ENCODE measurements at regions not wholly inside any gene's neighbourhood (a gene's known extent, or its start where the extent isn't known, plus 50 kb on each side); places are given as distances from the start of the nearest gene placed in this dataset.

- no peak overlapping the region for H2BK15ac ChIP-seq (ENCODE audit: low read depth, poor library complexity, severe bottlenecking)
- no peaks in the 10 kb centered on the region for H3K79me1 ChIP-seq (replicated peaks; ENCODE audit: low read length, poor library complexity, severe bottlenecking)
- H2BK5ac ChIP-seq (ENCODE audit: low read depth, low read length, poor library complexity, severe bottlenecking), result no peak overlapping the region
- no peak overlapping the region for H4K91ac ChIP-seq (ENCODE audit: low read length)
- no peak overlapping the region for H3K27ac ChIP-seq (ENCODE audit: low read length, poor library complexity, severe bottlenecking)
- H2BK120ac ChIP-seq (ENCODE audit: low read depth, low read length), result no peak overlapping the region
- no peak overlapping the region for H3K14ac ChIP-seq (ENCODE audit: low read length in 2 of 2)
- no peaks in the 10 kb centered on the region for H3K4me1 ChIP-seq (ENCODE audit: control insufficient read depth, insufficient read depth, low read depth, low read length)
- no peak overlapping the region for H3K4me2 ChIP-seq (ENCODE audit: low read length, poor library complexity, severe bottlenecking)
- no peak overlapping the region for H2AFZ ChIP-seq (ENCODE audit: low read depth, low read length)
- H3K23ac ChIP-seq (ENCODE audit: low read length in 2 of 2), result no peak overlapping the region
- no peak overlapping the region for H3K9ac ChIP-seq (ENCODE audit: low read length)
- H4K8ac ChIP-seq (ENCODE audit: low read length), result no peak overlapping the region
- no peak overlapping the region for H2AK5ac ChIP-seq (ENCODE audit: low read length, severe bottlenecking)
- H3K9me3 ChIP-seq (ENCODE audit: control insufficient read depth, low read length), result peaks cover 3% of the 10 kb centered on the region
- no peak overlapping the region for H3K18ac ChIP-seq (ENCODE audit: low read depth in 1 of 2, low read length in 2 of 2)
- WGBS, result 86% methylated on average over 1 of the region's 2 CpGs
- no peak overlapping the region for H3K4me3 ChIP-seq (ENCODE audit: insufficient read depth in 1 of 2, low read depth in 1 of 2, low read length in 2 of 2)
- no peak overlapping the region for H3K4ac ChIP-seq (ENCODE audit: low read depth in 1 of 2, low read length in 2 of 2)
- no peak for DNase-seq
- no peak overlapping the region for H2BK12ac ChIP-seq (ENCODE audit: low read length in 2 of 2)
- no peaks in the 10 kb centered on the region for H3K27me3 ChIP-seq (ENCODE audit: control insufficient read depth in 1 of 2, insufficient read depth in 1 of 2, low read length in 2 of 2)
- no peaks in the 10 kb centered on the region for H3K36me3 ChIP-seq (ENCODE audit: control insufficient read depth in 1 of 2, insufficient read depth in 2 of 2, low read depth in 1 of 2, low read length in 2 of 2)
Observed at GRCh38 chr6:159512104-159512503, 180.9 kb downstream of the SOD2 start.

- H3K27ac ChIP-seq (ENCODE audit: low read length, poor library complexity, severe bottlenecking), result no peak overlapping the region
- 71% methylated on average over 7 of the region's 8 CpGs for WGBS
- no peak overlapping the region for H3K9ac ChIP-seq (ENCODE audit: low read length)
- H3K79me1 ChIP-seq (replicated peaks; ENCODE audit: low read length, poor library complexity, severe bottlenecking), result no peaks in the 10 kb centered on the region
- H3K4me1 ChIP-seq (ENCODE audit: control insufficient read depth, insufficient read depth, low read depth, low read length), result no peaks in the 10 kb centered on the region
- H3K4me3 ChIP-seq (ENCODE audit: insufficient read depth in 1 of 2, low read depth in 1 of 2, low read length in 2 of 2), result no peak overlapping the region
- H3K9me3 ChIP-seq (ENCODE audit: control insufficient read depth, low read length), result no peaks in the 10 kb centered on the region
- H4K91ac ChIP-seq (ENCODE audit: low read length), result no peak overlapping the region
- H3K18ac ChIP-seq (ENCODE audit: low read depth in 1 of 2, low read length in 2 of 2), result no peak overlapping the region
- H4K8ac ChIP-seq (ENCODE audit: low read length), result no peak overlapping the region
- H3K14ac ChIP-seq (ENCODE audit: low read length in 2 of 2), result no peak overlapping the region
- no peak overlapping the region for H3K4me2 ChIP-seq (ENCODE audit: low read length, poor library complexity, severe bottlenecking)
- H2BK120ac ChIP-seq (ENCODE audit: low read depth, low read length), result no peak overlapping the region
- H2AFZ ChIP-seq (ENCODE audit: low read depth, low read length), result no peak overlapping the region
- no peak overlapping the region for H2BK5ac ChIP-seq (ENCODE audit: low read depth, low read length, poor library complexity, severe bottlenecking)
- H3K27me3 ChIP-seq (ENCODE audit: control insufficient read depth in 1 of 2, insufficient read depth in 1 of 2, low read length in 2 of 2), result no peaks in the 10 kb centered on the region
- no peak overlapping the region for H2BK15ac ChIP-seq (ENCODE audit: low read depth, poor library complexity, severe bottlenecking)
- H2BK12ac ChIP-seq (ENCODE audit: low read length in 2 of 2), result no peak overlapping the region
- no peaks in the 10 kb centered on the region for H3K36me3 ChIP-seq (ENCODE audit: control insufficient read depth in 1 of 2, insufficient read depth in 2 of 2, low read depth in 1 of 2, low read length in 2 of 2)
- DNase-seq, result no peak
- no peak overlapping the region for H3K4ac ChIP-seq (ENCODE audit: low read depth in 1 of 2, low read length in 2 of 2)
- no peak overlapping the region for H3K23ac ChIP-seq (ENCODE audit: low read length in 2 of 2)
- no peak overlapping the region for H2AK5ac ChIP-seq (ENCODE audit: low read length, severe bottlenecking)
Observed at GRCh38 chr6:159510141-159510540, 182.9 kb downstream of the SOD2 start.

GRCh38 chr6:159508931-159509330 lies 184.1 kb downstream of the SOD2 start:
- no peak overlapping the region for H4K8ac ChIP-seq (ENCODE audit: low read length)
- no peaks in the 10 kb centered on the region for H3K4me1 ChIP-seq (ENCODE audit: control insufficient read depth, insufficient read depth, low read depth, low read length)
- H3K4me3 ChIP-seq (ENCODE audit: insufficient read depth in 1 of 2, low read depth in 1 of 2, low read length in 2 of 2), result no peak overlapping the region
- H3K4me2 ChIP-seq (ENCODE audit: low read length, poor library complexity, severe bottlenecking), result no peak overlapping the region
- H3K23ac ChIP-seq (ENCODE audit: low read length in 2 of 2), result no peak overlapping the region
- 70% methylated on average over 2 of the region's 2 CpGs for WGBS
- no peak overlapping the region for H2BK12ac ChIP-seq (ENCODE audit: low read length in 2 of 2)
- H3K4ac ChIP-seq (ENCODE audit: low read depth in 1 of 2, low read length in 2 of 2), result no peak overlapping the region
- H2BK15ac ChIP-seq (ENCODE audit: low read depth, poor library complexity, severe bottlenecking), result no peak overlapping the region
- H3K79me1 ChIP-seq (replicated peaks; ENCODE audit: low read length, poor library complexity, severe bottlenecking), result no peaks in the 10 kb centered on the region
- no peak overlapping the region for H2AFZ ChIP-seq (ENCODE audit: low read depth, low read length)
- DNase-seq, result no peak
- H3K36me3 ChIP-seq (ENCODE audit: control insufficient read depth in 1 of 2, insufficient read depth in 2 of 2, low read depth in 1 of 2, low read length in 2 of 2), result no peaks in the 10 kb centered on the region
- no peaks in the 10 kb centered on the region for H3K27me3 ChIP-seq (ENCODE audit: control insufficient read depth in 1 of 2, insufficient read depth in 1 of 2, low read length in 2 of 2)
- H2BK5ac ChIP-seq (ENCODE audit: low read depth, low read length, poor library complexity, severe bottlenecking), result no peak overlapping the region
- no peak overlapping the region for H3K9ac ChIP-seq (ENCODE audit: low read length)
- H2BK120ac ChIP-seq (ENCODE audit: low read depth, low read length), result no peak overlapping the region
- no peak overlapping the region for H3K14ac ChIP-seq (ENCODE audit: low read length in 2 of 2)
- H3K18ac ChIP-seq (ENCODE audit: low read depth in 1 of 2, low read length in 2 of 2), result no peak overlapping the region
- no peak overlapping the region for H4K91ac ChIP-seq (ENCODE audit: low read length)
- no peak overlapping the region for H2AK5ac ChIP-seq (ENCODE audit: low read length, severe bottlenecking)
- H3K9me3 ChIP-seq (ENCODE audit: control insufficient read depth, low read length), result no peaks in the 10 kb centered on the region
- H3K27ac ChIP-seq (ENCODE audit: low read length, poor library complexity, severe bottlenecking), result no peak overlapping the region

- Histone ChIP-seq H3K14ac (ENCODE audit: low read length in 2 of 2) (no peak overlapping the region), H2BK5ac (ENCODE audit: low read depth, low read length, poor library complexity, severe bottlenecking) (no peak overlapping the region), H2BK15ac (ENCODE audit: low read depth, poor library complexity, severe bottlenecking) (no peak overlapping the region), H4K8ac (ENCODE audit: low read length) (no peak overlapping the region), H3K9ac (ENCODE audit: low read length) (no peak overlapping the region), H2BK120ac (ENCODE audit: low read depth, low read length) (no peak overlapping the region), H3K79me1 (replicated peaks; ENCODE audit: low read length, poor library complexity, severe bottlenecking) (no peaks in the 10 kb centered on the region), H3K18ac (ENCODE audit: low read depth in 1 of 2, low read length in 2 of 2) (no peak overlapping the region), H2AK5ac (ENCODE audit: low read length, severe bottlenecking) (no peak overlapping the region), H3K4me2 (ENCODE audit: low read length, poor library complexity, severe bottlenecking) (no peak overlapping the region), H3K27me3 (ENCODE audit: control insufficient read depth in 1 of 2, insufficient read depth in 1 of 2, low read length in 2 of 2) (no peaks in the 10 kb centered on the region), H2BK12ac (ENCODE audit: low read length in 2 of 2) (no peak overlapping the region), H4K91ac (ENCODE audit: low read length) (no peak overlapping the region), H3K9me3 (ENCODE audit: control insufficient read depth, low read length) (no peaks in the 10 kb centered on the region), H3K36me3 (ENCODE audit: control insufficient read depth in 1 of 2, insufficient read depth in 2 of 2, low read depth in 1 of 2, low read length in 2 of 2) (no peaks in the 10 kb centered on the region), H3K4me1 (ENCODE audit: control insufficient read depth, insufficient read depth, low read depth, low read length) (no peaks in the 10 kb centered on the region), H3K23ac (ENCODE audit: low read length in 2 of 2) (no peak overlapping the region), H3K4ac (ENCODE audit: low read depth in 1 of 2, low read length in 2 of 2) (no peak overlapping the region), H2AFZ (ENCODE audit: low read depth, low read length) (no peak overlapping the region), H3K27ac (ENCODE audit: low read length, poor library complexity, severe bottlenecking) (no peak overlapping the region), H3K4me3 (ENCODE audit: insufficient read depth in 1 of 2, low read depth in 1 of 2, low read length in 2 of 2) (no peak overlapping the region)
- DNase-seq, result no peak
- 59% methylated on average over 3 of the region's 4 CpGs for WGBS
Observed at GRCh38 chr6:159506048-159506447, 187.0 kb downstream of the SOD2 start.
